Stomach smooth muscle (tissue), 2 donors: ENCODE measurements at regions not wholly inside any gene's neighbourhood (a gene's known extent, or its start where the extent isn't known, plus 50 kb on each side); places are given as distances from the start of the nearest gene placed in this dataset.
A peak's percentile ranks its signal among the peaks of the same experiment; 100 is the strongest.

Experiments
- H3K27ac ChIP-seq: one replicate; pipeline ENCODE4 v1.7.0; 2013; ENCODE audit warnings: mild to moderate bottlenecking, low read length, inconsistent platforms
- H3K27me3 ChIP-seq, 2 donors: one replicate each; pipeline ENCODE4 v1.7.0; 2013; ENCODE audit warnings: low read length in 2 of 2; ENCODE audit not compliant: insufficient read depth in 2 of 2, control insufficient read depth in 1 of 2
- H3K36me3 ChIP-seq, 2 donors: one replicate each; pipeline ENCODE4 v1.7.0; 2013; ENCODE audit warnings: low read length in 2 of 2; ENCODE audit not compliant: control insufficient read depth in 2 of 2, insufficient read depth in 2 of 2
- H3K4me1 ChIP-seq: one replicate; pipeline ENCODE4 v1.7.0; 2013; ENCODE audit warnings: low read length; ENCODE audit not compliant: control insufficient read depth, insufficient read depth
- H3K4me3 ChIP-seq, 2 donors: one replicate each; pipeline ENCODE4 v1.7.0; 2013; ENCODE audit warnings: low read length in 2 of 2
- H3K9ac ChIP-seq, 2 donors: one replicate each; pipeline ENCODE4 v1.7.0; 2013; ENCODE audit warnings: low read length in 2 of 2, mild to moderate bottlenecking in 1 of 2
- H3K9me3 ChIP-seq, 2 donors: one replicate each; pipeline ENCODE4 v1.7.0; 2013; ENCODE audit warnings: low read length in 2 of 2; ENCODE audit not compliant: control insufficient read depth in 2 of 2
- donor health status: healthy.
- donor health status: Pancreatic carcinoma.

GRCh38 chr7:18405726-18406125 is 89.8 kb upstream of the HDAC9 start:
- H3K9me3 ChIP-seq = no peaks in the 10 kb centered on the region
- H3K36me3 ChIP-seq = no peaks in the 10 kb centered on the region
- no peak overlapping the region for H3K4me3 ChIP-seq
- H3K9ac ChIP-seq = no peak overlapping the region
- H3K4me1 ChIP-seq = no peaks in the 10 kb centered on the region
- no peak overlapping the region for H3K27ac ChIP-seq
- no peaks in the 10 kb centered on the region for H3K27me3 ChIP-seq

GRCh38 chr7:18407385-18407784 is 88.2 kb upstream of the HDAC9 start:
- Histone ChIP-seq H3K36me3 (no peaks in the 10 kb centered on the region), H3K9me3 (no peaks in the 10 kb centered on the region), H3K4me3 (no peak overlapping the region), H3K9ac (no peak overlapping the region), H3K27me3 (no peaks in the 10 kb centered on the region), H3K27ac (no peak overlapping the region), H3K4me1 (no peaks in the 10 kb centered on the region)

DNA sequence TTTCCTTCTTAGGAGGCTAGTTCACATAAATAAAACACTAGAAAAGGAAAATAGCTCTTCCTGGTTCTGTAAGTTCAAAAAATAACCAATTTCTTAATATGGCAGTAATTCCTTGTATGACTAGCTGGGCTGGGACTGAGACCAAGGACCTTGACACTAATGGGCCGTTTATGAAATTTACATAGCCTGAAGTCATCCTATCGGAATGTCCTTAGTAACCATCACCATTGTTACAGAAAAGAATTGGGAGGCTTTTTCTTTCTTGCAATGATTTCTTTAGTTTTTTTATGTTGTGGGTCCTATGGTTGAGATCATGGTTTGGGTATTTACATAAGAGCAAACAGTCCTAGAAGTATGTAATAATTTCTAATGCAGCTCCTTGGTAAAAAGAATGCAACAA is 87.1 kb upstream of the HDAC9 start:
- H3K9ac ChIP-seq = no peak overlapping the region
- no peak overlapping the region for H3K4me3 ChIP-seq
- no peaks in the 10 kb centered on the region for H3K27me3 ChIP-seq
- no peaks in the 10 kb centered on the region for H3K4me1 ChIP-seq
- H3K9me3 ChIP-seq = no peaks in the 10 kb centered on the region
- no peak overlapping the region for H3K27ac ChIP-seq
- H3K36me3 ChIP-seq = no peaks in the 10 kb centered on the region

GRCh38 chr7:18408868-18409267 is 86.7 kb upstream of the HDAC9 start:
- no peaks in the 10 kb centered on the region for H3K27me3 ChIP-seq
- no peaks in the 10 kb centered on the region for H3K9me3 ChIP-seq
- no peak overlapping the region for H3K9ac ChIP-seq
- no peaks in the 10 kb centered on the region for H3K36me3 ChIP-seq
- no peak overlapping the region for H3K4me3 ChIP-seq
- H3K4me1 ChIP-seq = no peaks in the 10 kb centered on the region
- no peak overlapping the region for H3K27ac ChIP-seq

- H3K27ac ChIP-seq = no peak overlapping the region
- H3K27me3 ChIP-seq = no peaks in the 10 kb centered on the region
- no peaks in the 10 kb centered on the region for H3K4me1 ChIP-seq
- no peak overlapping the region for H3K4me3 ChIP-seq
- no peak overlapping the region for H3K9ac ChIP-seq
- no peaks in the 10 kb centered on the region for H3K9me3 ChIP-seq
- no peaks in the 10 kb centered on the region for H3K36me3 ChIP-seq
Measured at GRCh38 chr7:18413447-18413846, 82.1 kb upstream of the HDAC9 start.

GRCh38 chr7:18414885-18415284 is 80.7 kb upstream of the HDAC9 start:
- Histone ChIP-seq H3K36me3 (no peaks in the 10 kb centered on the region), H3K27me3 (no peaks in the 10 kb centered on the region), H3K4me1 (no peaks in the 10 kb centered on the region), H3K9me3 (no peaks in the 10 kb centered on the region), H3K27ac (no peak overlapping the region), H3K4me3 (no peak overlapping the region), H3K9ac (no peak overlapping the region)

- H3K27ac ChIP-seq = no peak overlapping the region
- H3K36me3 ChIP-seq = no peaks in the 10 kb centered on the region
- H3K4me1 ChIP-seq = no peaks in the 10 kb centered on the region
- H3K27me3 ChIP-seq = no peaks in the 10 kb centered on the region
- no peaks in the 10 kb centered on the region for H3K9me3 ChIP-seq
- no peak overlapping the region for H3K9ac ChIP-seq
- no peak overlapping the region for H3K4me3 ChIP-seq
Measured at GRCh38 chr7:18416988-18417387, 78.6 kb upstream of the HDAC9 start.

DNA sequence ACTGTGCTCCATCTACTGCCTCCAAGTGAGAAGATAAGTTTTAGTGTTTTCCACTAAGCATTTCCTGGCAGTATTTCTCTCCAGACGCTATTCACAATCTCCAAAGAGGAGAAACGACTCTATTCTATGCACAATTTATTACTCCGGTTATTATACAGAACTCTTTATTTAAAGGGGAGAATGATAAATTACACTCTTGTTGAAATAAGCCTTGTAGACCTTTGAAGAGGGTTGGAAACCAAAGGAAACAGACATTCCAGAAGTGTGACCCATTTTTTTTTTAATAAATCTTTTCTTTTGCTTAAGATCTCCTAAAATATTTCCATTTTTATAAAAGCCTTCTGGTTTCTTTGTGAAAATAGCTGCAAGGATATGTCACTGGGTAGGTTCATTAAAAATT is 76.1 kb upstream of the HDAC9 start:
- Histone ChIP-seq H3K27ac (no peak overlapping the region), H3K9me3 (no peaks in the 10 kb centered on the region), H3K36me3 (no peaks in the 10 kb centered on the region), H3K4me1 (peaks cover 3% of the 10 kb centered on the region), H3K4me3 (no peak overlapping the region), H3K27me3 (no peaks in the 10 kb centered on the region), H3K9ac (no peak overlapping the region)

GRCh38 chr7:18420108-18420507 is 75.4 kb upstream of the HDAC9 start:
- H3K27ac ChIP-seq = no peak overlapping the region

GRCh38 chr7:18420748-18421147 is 74.8 kb upstream of the HDAC9 start:
- H3K27me3 ChIP-seq = no peaks in the 10 kb centered on the region
- no peak overlapping the region for H3K27ac ChIP-seq
- no peak overlapping the region for H3K9ac ChIP-seq
- H3K9me3 ChIP-seq = no peaks in the 10 kb centered on the region
- H3K4me3 ChIP-seq = no peak overlapping the region
- peaks cover 3% of the 10 kb centered on the region for H3K4me1 ChIP-seq
- no peaks in the 10 kb centered on the region for H3K36me3 ChIP-seq

More at GRCh38 chr7:18420108-18420507, 75.4 kb upstream of the HDAC9 start:
- no peak overlapping the region for H3K9ac ChIP-seq
- H3K36me3 ChIP-seq = no peaks in the 10 kb centered on the region
- no peaks in the 10 kb centered on the region for H3K9me3 ChIP-seq
- peaks cover 3% of the 10 kb centered on the region for H3K4me1 ChIP-seq
- H3K27me3 ChIP-seq = no peaks in the 10 kb centered on the region
- H3K4me3 ChIP-seq = no peak overlapping the region

GRCh38 chr7:18421297-18422002 is 74.1 kb upstream of the HDAC9 start:
- Histone ChIP-seq H3K4me1 (peaks cover 3% of the 10 kb centered on the region), H3K4me3 (peak overlapping the region; percentile 8 to 30), H3K27ac (no peak overlapping the region), H3K9ac (no peak overlapping the region), H3K27me3 (no peaks in the 10 kb centered on the region), H3K9me3 (no peaks in the 10 kb centered on the region), H3K36me3 (no peaks in the 10 kb centered on the region)
